ENCODE measurements at regions not wholly inside any gene's neighbourhood (a gene's known extent, or its start where the extent isn't known, plus 50 kb on each side); places are given as distances from the start of the nearest gene placed in this dataset.
"Not testable (repeated sequence)": the region's sequence is repeated elsewhere in the genome, so short reads cannot be mapped to it uniquely, and the experiment has no call there.

GRCh38 chr6:155701342-155701741 is 245.7 kb upstream of the NOX3 start:
- DNase-seq, result no peak

GRCh38 chr6:155695495-155695894 is 239.9 kb upstream of the NOX3 start:
- DNase-seq, result no peak

DNA sequence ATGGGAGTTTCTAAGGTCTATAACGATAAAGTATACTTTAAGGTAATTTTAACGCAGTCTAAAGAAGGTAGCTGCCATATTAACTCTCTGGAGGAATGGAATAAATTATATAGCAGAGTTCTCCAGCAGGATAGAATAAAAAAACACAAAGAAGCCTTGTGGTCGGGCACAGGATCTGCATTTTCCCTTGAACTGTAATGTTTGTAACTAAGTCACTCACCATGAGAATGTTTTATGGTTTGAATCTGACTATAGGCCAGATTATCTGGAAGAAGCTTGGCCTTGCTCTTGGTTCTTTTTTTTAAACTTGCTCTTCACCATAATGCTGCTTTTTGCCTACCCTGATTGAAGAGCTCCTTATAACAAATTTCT is 238.8 kb upstream of the NOX3 start:
- DNase-seq, result no peak

GRCh38 chr6:155693573-155694418 is 238.2 kb upstream of the NOX3 start:
- no peak for DNase-seq

GRCh38 chr6:155690820-155691219 is 235.2 kb upstream of the NOX3 start:
- no peak for DNase-seq

- DNase-seq, result no peak
Observed at GRCh38 chr6:155687645-155688044, 232.0 kb upstream of the NOX3 start.

GRCh38 chr6:155684416-155685196 is 229.0 kb upstream of the NOX3 start:
- DNase-seq, result no peak

DNA sequence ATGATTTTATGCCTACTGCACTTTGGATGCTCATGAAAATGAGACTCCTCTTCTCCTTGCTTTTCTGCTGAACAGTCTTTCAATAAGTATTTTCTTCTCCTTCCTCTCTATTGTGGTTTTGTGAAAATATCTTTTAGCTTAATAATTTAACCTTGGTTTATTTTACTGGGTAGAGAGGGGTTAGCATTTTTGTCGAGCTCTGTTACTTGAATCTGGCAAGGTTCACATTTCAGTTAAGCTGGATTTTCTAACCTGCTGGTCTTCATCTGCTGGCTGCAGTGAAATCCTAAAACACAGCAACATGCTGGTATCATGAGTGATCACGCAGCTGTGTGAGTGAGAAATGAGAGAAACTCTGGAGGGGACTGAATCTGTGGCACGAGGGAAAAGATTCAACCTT is 222.7 kb upstream of the NOX3 start:
- DNase-seq, result no peak

DNA sequence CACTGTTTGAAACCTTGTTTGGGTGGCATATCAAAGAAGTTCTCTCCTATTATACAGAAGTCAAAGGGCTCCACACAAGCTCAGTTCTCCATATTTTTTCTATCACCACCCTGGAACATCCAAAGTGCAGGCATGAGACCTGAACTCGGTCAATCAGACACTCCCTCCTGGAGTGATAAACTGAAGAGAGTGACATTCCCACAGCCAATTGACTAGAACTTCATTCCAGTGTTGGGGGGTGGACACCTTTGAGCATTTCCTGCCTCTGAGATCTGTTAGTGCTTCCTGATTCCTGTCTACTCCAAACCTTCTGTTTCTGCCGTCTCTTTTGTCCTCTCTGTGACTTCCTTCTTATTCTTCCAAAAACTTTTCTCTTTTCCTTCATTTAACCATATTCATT is 220.7 kb upstream of the NOX3 start:
- DNase-seq, result no peak

GRCh38 chr6:155670655-155671054 is 215.0 kb upstream of the NOX3 start:
- DNase-seq, result no peak

DNA sequence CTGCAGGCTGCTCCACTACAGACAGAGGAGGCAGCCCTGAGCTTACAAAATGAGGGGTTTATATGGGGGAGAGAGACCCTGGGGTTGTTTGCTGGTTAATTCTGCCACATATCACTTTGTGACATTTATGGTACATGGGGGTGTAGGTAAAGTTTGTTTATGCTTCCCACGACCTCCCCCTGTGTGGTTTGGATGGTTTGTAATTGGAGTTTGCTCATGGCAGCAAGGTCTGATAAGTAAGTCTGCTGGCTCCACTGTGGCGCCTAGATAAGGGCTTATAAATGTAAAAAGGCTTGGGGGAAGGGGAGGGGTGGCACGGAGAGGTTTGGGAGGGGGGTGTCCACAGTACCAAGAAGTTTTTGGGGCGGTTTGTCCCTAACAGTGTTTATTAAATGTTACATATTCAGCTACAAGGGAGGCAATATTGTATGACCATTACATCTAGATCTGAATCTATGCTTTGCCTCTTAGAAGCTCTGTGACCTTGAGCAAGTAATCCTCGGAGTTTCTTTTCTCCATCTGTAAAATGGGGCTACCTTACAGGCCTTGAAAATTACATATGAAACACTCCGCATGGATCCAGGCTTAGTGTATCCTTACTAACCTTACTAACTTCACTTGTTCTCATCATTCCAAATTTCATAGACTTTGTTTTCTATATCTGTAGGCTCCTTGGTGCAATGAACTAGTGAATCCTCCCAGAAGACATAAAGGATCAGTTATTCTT is 204.8 kb upstream of the NOX3 start:
- no peak for DNase-seq

DNA sequence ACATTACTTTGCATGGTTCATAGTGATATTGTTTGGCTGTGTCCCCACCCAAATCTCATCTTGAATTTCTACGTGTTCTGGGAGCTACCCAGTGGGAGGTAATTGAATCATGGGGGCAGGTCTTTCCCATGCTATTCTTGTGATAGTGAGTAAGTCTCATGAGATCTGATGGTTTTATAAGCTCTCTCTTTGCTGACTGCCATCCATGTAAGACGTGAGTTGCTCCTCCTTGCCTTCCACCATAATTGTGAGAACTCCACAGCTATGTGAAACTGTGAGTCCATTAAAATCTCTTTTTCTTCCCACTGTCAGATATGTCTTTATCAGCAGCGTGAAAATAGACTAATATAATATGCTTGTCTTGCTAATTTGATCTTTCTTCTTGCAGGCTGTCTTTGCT is 200.4 kb upstream of the NOX3 start:
- no peak for DNase-seq

DNA sequence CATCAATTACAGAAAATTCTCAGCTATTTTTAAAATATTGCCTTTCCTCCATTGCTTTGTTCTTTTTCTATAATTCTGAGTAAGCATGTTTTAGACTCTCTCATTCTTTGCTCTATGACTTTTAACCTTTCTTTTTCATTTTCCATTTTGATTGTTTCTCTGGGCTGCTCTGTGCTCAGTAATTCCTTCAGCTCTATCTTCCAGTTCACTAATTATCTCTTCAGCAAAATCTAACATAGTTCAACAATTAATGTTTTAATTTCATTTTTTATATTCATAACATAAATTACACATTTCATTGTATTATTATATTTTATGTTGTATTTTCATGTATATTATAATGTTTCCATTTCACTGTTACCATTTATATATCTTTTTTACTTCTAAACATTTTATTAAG is 198.8 kb upstream of the NOX3 start:
- DNase-seq, result no peak

DNA sequence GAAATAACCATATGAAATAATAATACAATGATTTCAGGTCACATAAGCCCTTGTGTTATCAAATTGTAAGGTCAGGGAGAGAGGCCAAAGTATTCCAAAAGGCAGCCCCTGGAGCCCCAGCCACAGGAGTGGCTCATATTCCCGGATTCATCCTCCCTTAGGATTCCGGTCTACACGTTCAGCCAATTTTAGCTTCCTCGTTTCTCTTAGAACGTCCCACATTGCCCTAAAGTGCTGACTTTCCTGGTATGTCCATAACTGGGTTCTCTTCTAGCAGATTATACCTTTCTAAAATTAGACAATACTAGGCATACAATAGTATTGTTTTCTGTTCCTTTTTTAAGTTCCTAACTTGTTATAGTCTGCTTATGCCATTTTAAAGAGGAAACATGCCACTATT is 192.7 kb upstream of the NOX3 start:
- no peak for DNase-seq

- no peak for DNase-seq
Observed at GRCh38 chr6:155647354-155647753, 191.7 kb upstream of the NOX3 start.

DNA sequence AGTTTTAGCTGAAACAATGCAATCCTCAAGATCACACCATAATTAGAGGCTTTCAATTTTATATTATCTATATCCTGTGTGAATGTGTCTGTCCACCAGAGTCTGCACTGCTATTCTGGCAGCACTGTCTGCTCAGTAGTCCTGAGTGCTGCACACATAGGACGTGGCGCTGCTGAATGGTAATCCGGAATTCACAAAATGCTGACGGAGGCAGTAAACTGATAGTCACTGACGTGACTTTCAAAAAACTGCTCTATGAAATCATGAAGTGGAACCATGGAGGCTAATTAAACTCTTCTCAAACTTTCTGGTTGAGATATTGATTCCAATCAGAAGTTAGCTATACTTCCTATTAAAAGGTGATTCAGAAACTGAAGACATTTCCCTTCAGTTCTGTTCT is 190.8 kb upstream of the NOX3 start:
- DNase-seq, result no peak

GRCh38 chr6:155645325-155645724 is 189.7 kb upstream of the NOX3 start:
- DNase-seq, result no peak

GRCh38 chr6:155641603-155642002 is 186.0 kb upstream of the NOX3 start:
- no peak for DNase-seq

DNA sequence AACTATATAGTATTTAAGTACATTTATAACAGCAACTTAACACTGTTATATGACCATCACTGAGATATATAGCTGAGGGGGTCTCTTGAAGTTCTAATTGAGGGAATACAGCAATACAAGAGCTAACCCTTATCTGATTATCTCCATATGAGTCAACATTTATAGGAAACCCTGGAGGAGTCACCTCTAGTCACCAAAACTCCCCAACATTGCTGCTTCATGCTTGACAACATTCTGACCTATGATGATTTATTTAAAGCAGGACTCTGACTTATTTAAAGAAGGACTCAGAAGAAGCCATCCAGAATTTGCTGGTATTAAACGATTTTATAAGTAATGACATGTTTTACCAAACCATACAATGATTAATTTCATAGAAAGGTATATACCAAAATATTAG is 182.6 kb upstream of the NOX3 start:
- DNase-seq, result no peak

DNA sequence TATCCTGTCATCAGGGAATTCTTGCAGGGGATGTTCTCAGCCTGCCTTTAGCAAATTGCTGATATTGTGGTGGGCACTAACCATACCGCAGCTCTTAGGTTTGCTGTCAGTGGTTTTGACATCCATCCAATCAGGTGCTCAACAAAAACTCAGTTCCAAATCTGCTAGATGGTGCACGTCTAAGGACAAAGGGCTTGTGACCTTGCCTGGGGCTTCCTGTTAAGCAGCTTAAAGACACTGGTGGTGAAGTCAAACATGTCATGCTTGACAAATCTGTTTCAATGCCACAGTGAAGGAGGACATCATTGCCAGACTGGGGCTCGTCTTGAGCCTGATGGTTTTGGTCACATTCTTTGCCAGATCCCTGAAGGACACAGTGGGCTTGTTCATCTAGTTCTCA is 179.8 kb upstream of the NOX3 start:
- DNase-seq, result no peak

DNA sequence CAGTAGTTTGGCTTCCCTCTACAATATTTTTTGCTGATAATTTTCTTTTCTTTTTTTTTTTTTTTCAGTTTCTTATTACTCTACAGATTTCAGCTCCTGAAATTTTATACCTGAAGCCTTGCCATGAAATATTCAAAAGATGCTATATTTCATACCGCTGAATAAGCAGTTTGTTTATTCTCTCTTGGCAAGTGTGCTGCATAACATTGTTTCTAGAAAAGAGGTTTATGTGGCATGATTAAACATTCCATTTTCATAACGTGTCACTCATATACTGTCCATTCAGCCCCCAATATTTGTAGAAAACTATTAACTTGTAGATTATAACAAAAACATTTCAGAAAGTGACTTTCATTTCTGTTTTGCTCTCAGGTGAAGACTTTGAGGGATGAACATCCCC is 174.4 kb upstream of the NOX3 start:
- DNase-seq, result no peak

GRCh38 chr6:155629652-155630051 is 174.0 kb upstream of the NOX3 start:
- DNase-seq, result no peak

DNA sequence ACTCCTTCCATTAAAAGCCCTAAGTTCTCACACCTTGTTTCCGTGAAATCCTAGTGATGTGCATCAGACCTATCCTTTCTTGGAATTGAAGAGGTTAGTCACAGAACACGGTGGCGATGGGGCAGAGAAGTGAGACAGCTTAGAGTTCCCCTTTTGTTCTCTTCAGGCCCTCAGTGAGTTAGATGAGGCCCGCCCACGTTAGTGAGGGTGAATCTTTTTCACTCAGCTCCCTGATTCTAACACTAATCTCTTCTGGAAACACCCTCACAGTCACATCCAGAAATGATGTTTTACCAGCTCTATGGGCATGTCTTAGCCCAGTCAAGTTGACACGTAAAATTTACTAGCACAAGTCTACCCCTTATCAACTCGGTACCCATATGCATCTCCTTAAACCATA is 172.7 kb upstream of the NOX3 start:
- DNase-seq, result no peak

DNA sequence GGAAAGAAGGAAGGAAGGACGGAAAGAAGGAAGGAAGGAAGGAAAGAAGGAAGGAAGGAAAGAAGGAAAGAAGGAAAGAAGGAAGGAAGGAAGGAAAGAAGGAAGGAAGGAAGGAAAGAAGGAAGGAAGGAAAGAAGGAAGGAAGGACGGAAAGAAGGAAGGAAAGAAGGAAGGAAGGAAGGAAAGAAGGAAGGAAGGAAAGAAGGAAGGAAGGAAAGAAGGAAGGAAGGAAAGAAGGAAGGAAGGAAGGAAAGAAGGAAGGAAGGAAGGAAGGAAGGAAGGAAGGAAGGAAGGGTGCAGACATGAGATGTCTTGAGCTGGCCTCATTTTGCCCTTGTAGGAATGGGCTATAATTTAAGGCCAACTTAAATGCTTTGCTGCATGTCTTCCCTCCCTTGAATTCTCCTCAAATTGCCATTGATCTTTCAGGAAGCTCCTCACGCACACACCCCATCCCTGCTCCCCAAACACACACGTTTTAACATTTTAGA is 172.1 kb upstream of the NOX3 start:
- not testable (repeated sequence) for DNase-seq
